ENCODE measurements at regions not wholly inside any gene's neighbourhood (a gene's known extent, or its start where the extent isn't known, plus 50 kb on each side); places are given as distances from the start of the nearest gene placed in this dataset.

DNA sequence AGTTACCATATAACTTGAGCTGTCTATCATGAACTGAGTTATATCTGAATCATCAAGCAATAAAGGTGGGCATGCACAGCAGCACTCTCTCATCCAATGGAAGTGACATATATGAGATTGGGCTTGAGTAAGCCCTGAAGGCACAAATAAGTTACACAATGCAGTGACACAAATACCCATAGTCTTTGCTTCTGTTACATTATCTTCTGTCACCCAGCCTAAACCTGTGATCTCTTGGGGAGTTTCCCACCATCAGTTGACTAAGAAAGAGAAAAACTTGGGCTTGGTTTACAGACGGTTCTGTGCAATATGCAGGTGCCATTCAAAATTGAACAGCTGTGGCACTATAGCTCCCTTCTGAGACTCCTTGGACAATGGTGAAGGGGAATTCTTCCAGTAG lies 138.8 kb upstream of the IL15 start:
- Mint-ChIP-seq H3K9me3 (ENCODE audit: unreplicated experiment) (no peaks in the 10 kb centered on the region), H3K27me3 (ENCODE audit: low read depth, unreplicated experiment) (no peaks in the 10 kb centered on the region), H3K4me3 (ENCODE audit: unreplicated experiment) (no peak overlapping the region), H3K36me3 (ENCODE audit: low read depth, unreplicated experiment) (no peaks in the 10 kb centered on the region), H3K27ac (ENCODE audit: unreplicated experiment) (no peak overlapping the region), H3K4me1 (ENCODE audit: low read depth, unreplicated experiment) (peaks cover 3% of the 10 kb centered on the region)
- TF ChIP-seq, protein P1, sequence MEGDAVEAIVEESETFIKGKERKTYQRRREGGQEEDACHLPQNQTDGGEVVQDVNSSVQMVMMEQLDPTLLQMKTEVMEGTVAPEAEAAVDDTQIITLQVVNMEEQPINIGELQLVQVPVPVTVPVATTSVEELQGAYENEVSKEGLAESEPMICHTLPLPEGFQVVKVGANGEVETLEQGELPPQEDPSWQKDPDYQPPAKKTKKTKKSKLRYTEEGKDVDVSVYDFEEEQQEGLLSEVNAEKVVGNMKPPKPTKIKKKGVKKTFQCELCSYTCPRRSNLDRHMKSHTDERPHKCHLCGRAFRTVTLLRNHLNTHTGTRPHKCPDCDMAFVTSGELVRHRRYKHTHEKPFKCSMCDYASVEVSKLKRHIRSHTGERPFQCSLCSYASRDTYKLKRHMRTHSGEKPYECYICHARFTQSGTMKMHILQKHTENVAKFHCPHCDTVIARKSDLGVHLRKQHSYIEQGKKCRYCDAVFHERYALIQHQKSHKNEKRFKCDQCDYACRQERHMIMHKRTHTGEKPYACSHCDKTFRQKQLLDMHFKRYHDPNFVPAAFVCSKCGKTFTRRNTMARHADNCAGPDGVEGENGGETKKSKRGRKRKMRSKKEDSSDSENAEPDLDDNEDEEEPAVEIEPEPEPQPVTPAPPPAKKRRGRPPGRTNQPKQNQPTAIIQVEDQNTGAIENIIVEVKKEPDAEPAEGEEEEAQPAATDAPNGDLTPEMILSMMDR (IDR thresholded peaks at IDR 0.05; ENCODE audit: insufficient read depth, low read depth, low read length) = no peak
- TF ChIP-seq EZH2 (IDR thresholded peaks at IDR 0.05; ENCODE audit: insufficient read depth, low read length) = no peak
- Histone ChIP-seq H2AFZ (ENCODE audit: low read depth, low read length) (no peak overlapping the region), H3K9ac (ENCODE audit: low read length) (no peak overlapping the region), H3K4me2 (ENCODE audit: low read length) (no peak overlapping the region), H3K27ac (ENCODE audit: low read depth, low read length) (no peak overlapping the region), H3K4me1 (ENCODE audit: insufficient read depth, low read length) (no peaks in the 10 kb centered on the region), H4K20me1 (ENCODE audit: insufficient read depth, low read length) (no peaks in the 10 kb centered on the region), H3K79me2 (ENCODE audit: insufficient read depth, low read length) (no peaks in the 10 kb centered on the region), H3K9me3 (ENCODE audit: insufficient read depth, low read depth, low read length) (no peaks in the 10 kb centered on the region), H3K4me3 (ENCODE audit: insufficient read depth, low read depth, low read length) (no peak overlapping the region), H3K27me3 (ENCODE audit: insufficient read depth, low read length) (no peaks in the 10 kb centered on the region), H3K36me3 (ENCODE audit: insufficient read depth, low read length) (no peaks in the 10 kb centered on the region)
- no peak for FAIRE-seq
- no peak for DNase-seq (ENCODE audit: low read depth)

DNA sequence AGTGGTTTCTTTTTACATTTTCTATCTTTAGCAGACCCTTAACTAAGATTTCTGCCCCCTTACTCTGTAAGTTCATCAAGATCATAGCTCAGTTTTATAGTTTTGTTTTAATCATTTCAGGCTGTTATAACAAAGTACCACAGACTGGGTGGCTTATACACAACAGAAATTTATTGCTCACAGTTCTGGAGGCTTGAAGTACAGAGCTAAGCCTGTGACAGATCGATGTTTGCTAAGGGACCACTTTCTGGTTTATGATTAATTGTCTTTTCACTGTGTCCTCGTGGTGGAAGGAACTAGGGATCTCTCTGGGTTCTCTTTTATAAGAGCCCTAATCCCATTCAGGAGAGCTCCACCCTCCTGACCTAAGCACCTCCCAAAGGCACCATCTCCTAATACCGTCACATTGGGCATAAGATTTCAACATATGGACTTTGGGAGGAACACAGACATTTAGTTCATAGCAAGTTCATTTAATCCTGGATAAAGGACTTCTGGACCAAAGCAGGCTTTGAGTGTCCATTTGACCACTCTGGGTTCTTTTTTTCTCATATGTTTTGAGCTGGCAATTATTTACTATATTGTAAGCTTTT lies 137.0 kb upstream of the IL15 start:
- no peaks in the 10 kb centered on the region for H3K36me3 Mint-ChIP-seq (ENCODE audit: low read depth, unreplicated experiment)
- Histone ChIP-seq H3K36me3 (ENCODE audit: insufficient read depth, low read length) (no peaks in the 10 kb centered on the region), H3K4me3 (ENCODE audit: insufficient read depth, low read depth, low read length) (no peak overlapping the region), H3K27ac (ENCODE audit: low read depth, low read length) (no peak overlapping the region), H3K27me3 (ENCODE audit: insufficient read depth, low read length) (no peaks in the 10 kb centered on the region), H3K79me2 (ENCODE audit: insufficient read depth, low read length) (no peaks in the 10 kb centered on the region), H3K9ac (ENCODE audit: low read length) (no peak overlapping the region), H2AFZ (ENCODE audit: low read depth, low read length) (no peak overlapping the region), H3K4me2 (ENCODE audit: low read length) (no peak overlapping the region), H3K9me3 (ENCODE audit: insufficient read depth, low read depth, low read length) (no peaks in the 10 kb centered on the region), H4K20me1 (ENCODE audit: insufficient read depth, low read length) (no peaks in the 10 kb centered on the region), H3K4me1 (ENCODE audit: insufficient read depth, low read length) (no peaks in the 10 kb centered on the region)
- TF ChIP-seq EZH2 (IDR thresholded peaks at IDR 0.05; ENCODE audit: insufficient read depth, low read length) = no peak
- DNase-seq (ENCODE audit: low read depth) = no peak
- no peak overlapping the region for H3K27ac Mint-ChIP-seq (ENCODE audit: unreplicated experiment)
- H3K4me3 Mint-ChIP-seq (ENCODE audit: unreplicated experiment) = no peak overlapping the region
- H3K27me3 Mint-ChIP-seq (ENCODE audit: low read depth, unreplicated experiment) = no peaks in the 10 kb centered on the region
- FAIRE-seq = no peak
- H3K9me3 Mint-ChIP-seq (ENCODE audit: unreplicated experiment) = no peaks in the 10 kb centered on the region
- H3K4me1 Mint-ChIP-seq (ENCODE audit: low read depth, unreplicated experiment) = peaks cover 3% of the 10 kb centered on the region

DNA sequence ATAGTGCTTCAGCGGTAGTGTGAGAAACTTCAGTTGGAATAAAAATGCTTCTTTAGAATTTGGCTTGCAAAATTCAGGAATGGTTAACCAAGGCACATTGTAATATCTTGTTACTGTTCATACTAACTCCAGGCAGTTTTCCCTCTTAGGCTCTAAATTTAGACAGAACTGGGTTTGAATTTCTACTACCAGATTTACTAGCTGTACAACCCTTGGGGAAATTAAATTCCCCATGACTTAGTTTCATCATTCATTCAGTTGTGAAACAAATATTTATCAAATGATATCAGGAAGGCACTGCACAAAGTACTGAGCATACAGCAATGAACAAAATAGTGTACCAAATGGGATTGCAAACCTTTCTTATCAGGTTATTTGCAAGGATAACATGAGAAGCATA lies 135.0 kb upstream of the IL15 start:
- H3K27me3 Mint-ChIP-seq (ENCODE audit: low read depth, unreplicated experiment) = no peaks in the 10 kb centered on the region
- no peaks in the 10 kb centered on the region for H3K27me3 ChIP-seq (ENCODE audit: insufficient read depth, low read length)
- no peak for TF ChIP-seq EZH2 (IDR thresholded peaks at IDR 0.05; ENCODE audit: insufficient read depth, low read length)
- peaks cover 3% of the 10 kb centered on the region for H3K4me1 Mint-ChIP-seq (ENCODE audit: low read depth, unreplicated experiment)
- H3K27ac ChIP-seq (ENCODE audit: low read depth, low read length) = no peak overlapping the region
- FAIRE-seq (no peak), DNase-seq (ENCODE audit: low read depth) (no peak)
- H3K4me2 ChIP-seq (ENCODE audit: low read length) = no peak overlapping the region
- H3K4me1 ChIP-seq (ENCODE audit: insufficient read depth, low read length) = no peaks in the 10 kb centered on the region
- no peak overlapping the region for H2AFZ ChIP-seq (ENCODE audit: low read depth, low read length)
- no peak overlapping the region for H3K4me3 Mint-ChIP-seq (ENCODE audit: unreplicated experiment)
- H3K36me3 ChIP-seq (ENCODE audit: insufficient read depth, low read length) = no peaks in the 10 kb centered on the region
- no peak overlapping the region for H3K27ac Mint-ChIP-seq (ENCODE audit: unreplicated experiment)
- peaks cover 2% of the 10 kb centered on the region for H3K9me3 Mint-ChIP-seq (ENCODE audit: unreplicated experiment)
- H3K79me2 ChIP-seq (ENCODE audit: insufficient read depth, low read length) = no peaks in the 10 kb centered on the region
- no peak overlapping the region for H3K9ac ChIP-seq (ENCODE audit: low read length)
- no peak overlapping the region for H3K4me3 ChIP-seq (ENCODE audit: insufficient read depth, low read depth, low read length)
- peaks cover under 1% of the 10 kb centered on the region for H3K36me3 Mint-ChIP-seq (ENCODE audit: low read depth, unreplicated experiment)
- H3K9me3 ChIP-seq (ENCODE audit: insufficient read depth, low read depth, low read length) = no peaks in the 10 kb centered on the region
- no peaks in the 10 kb centered on the region for H4K20me1 ChIP-seq (ENCODE audit: insufficient read depth, low read length)
